GM12878 (cell line): ENCODE measurements at regions not wholly inside any gene's neighbourhood (a gene's known extent, or its start where the extent isn't known, plus 50 kb on each side); places are given as distances from the start of the nearest gene placed in this dataset.

ENCODE experiments used
- BCL11A ChIP-seq: IDR thresholded peaks from 2 replicates; pipeline ENCODE4 v1.6.1; 2011; ENCODE audit warnings: low read depth, low read length
- CEBPB ChIP-seq, 2 experiments: fragments of 150-350 bp in 1 of 2; IDR thresholded peaks; 2 replicates each; pipeline ENCODE4 v1.6.1; 2012 to 2014; ENCODE audit warnings: low read depth in 2 of 2, low read length in 2 of 2, borderline replicate concordance in 1 of 2, inconsistent platforms in 1 of 2
- EGR1 ChIP-seq, 2 experiments: IDR thresholded peaks; 1 replicate in 1 of 2; 2 replicates in 1 of 2; pipeline ENCODE4 v1.6.1; 2011 to 2012; ENCODE audit warnings: low read depth in 2 of 2, low read length in 2 of 2, borderline replicate concordance in 1 of 2, mild to moderate bottlenecking in 1 of 2, moderate library complexity in 1 of 2
- ESRRA ChIP-seq: IDR thresholded peaks from 2 replicates; pipeline ENCODE4 v1.6.1; 2012; ENCODE audit warnings: mild to moderate bottlenecking, low read length, improper control_type of control experiment
- MYC ChIP-seq: IDR thresholded peaks from 2 replicates; pipeline ENCODE4 v1.6.1; 2011; ENCODE audit warnings: mild to moderate bottlenecking, low read length, moderate library complexity, inconsistent platforms; ENCODE audit not compliant: insufficient read depth, insufficient replicate concordance, insufficient read length, severe bottlenecking
- POLR2A ChIP-seq: IDR thresholded peaks from 2 replicates; pipeline ENCODE4 v1.6.1; 2011; ENCODE audit warnings: low read depth, mild to moderate bottlenecking, low read length
- POLR2AphosphoS5 ChIP-seq: IDR thresholded peaks from 2 replicates; pipeline ENCODE4 v1.6.1; 2011; ENCODE audit warnings: mild to moderate bottlenecking, low read length, inconsistent platforms
- REST ChIP-seq: IDR thresholded peaks from 2 replicates; pipeline ENCODE4 v1.6.1; 2012; ENCODE audit warnings: mild to moderate bottlenecking, low read depth, low read length
- TCF12 ChIP-seq: IDR thresholded peaks from 2 replicates; pipeline ENCODE4 v1.6.1; 2011; ENCODE audit warnings: low read depth, mild to moderate bottlenecking, low read length
- USF1 ChIP-seq: IDR thresholded peaks from 2 replicates; pipeline ENCODE4 v1.6.1; 2011; ENCODE audit warnings: borderline replicate concordance, low read depth, mild to moderate bottlenecking, moderate library complexity, mixed read lengths, low read length; ENCODE audit not compliant: insufficient read depth; ENCODE audit errors: extremely low read length
- YY1 ChIP-seq: IDR thresholded peaks from 2 replicates; pipeline ENCODE4 v1.6.1; 2011; ENCODE audit warnings: low read depth, mild to moderate bottlenecking, low read length
- TF ChIP-seq, protein P1 (sequence below), 3 experiments: IDR thresholded peaks in 2 of 3; conservative IDR thresholded peaks in 1 of 3; 2 replicates each; pipeline ENCODE4 v1.5.1; 2011; ENCODE audit warnings: low read depth in 3 of 3, low read length in 3 of 3, mild to moderate bottlenecking in 3 of 3, control low read depth in 2 of 3, moderate library complexity in 2 of 3, inconsistent platforms in 1 of 3, mixed read lengths in 1 of 3; ENCODE audit not compliant: control insufficient read depth in 2 of 3, insufficient read depth in 1 of 3; ENCODE audit errors: extremely low read depth in 1 of 3

- TF ChIP-seq USF1 (no peak), POLR2AphosphoS5 (no peak), MYC (no peak), ESRRA (no peak), CEBPB (IDR thresholded peaks at IDR 0.05; ENCODE audit: borderline replicate concordance in 1 of 2, low read depth in 2 of 2, low read length in 2 of 2) (no peak), BCL11A (no peak), YY1 (no peak), POLR2A (no peak), REST (no peak), EGR1 (IDR thresholded peaks at IDR 0.05; ENCODE audit: borderline replicate concordance in 1 of 2, low read depth in 2 of 2, low read length in 2 of 2) (no peak), TCF12 (no peak)
- TF ChIP-seq, protein P1, sequence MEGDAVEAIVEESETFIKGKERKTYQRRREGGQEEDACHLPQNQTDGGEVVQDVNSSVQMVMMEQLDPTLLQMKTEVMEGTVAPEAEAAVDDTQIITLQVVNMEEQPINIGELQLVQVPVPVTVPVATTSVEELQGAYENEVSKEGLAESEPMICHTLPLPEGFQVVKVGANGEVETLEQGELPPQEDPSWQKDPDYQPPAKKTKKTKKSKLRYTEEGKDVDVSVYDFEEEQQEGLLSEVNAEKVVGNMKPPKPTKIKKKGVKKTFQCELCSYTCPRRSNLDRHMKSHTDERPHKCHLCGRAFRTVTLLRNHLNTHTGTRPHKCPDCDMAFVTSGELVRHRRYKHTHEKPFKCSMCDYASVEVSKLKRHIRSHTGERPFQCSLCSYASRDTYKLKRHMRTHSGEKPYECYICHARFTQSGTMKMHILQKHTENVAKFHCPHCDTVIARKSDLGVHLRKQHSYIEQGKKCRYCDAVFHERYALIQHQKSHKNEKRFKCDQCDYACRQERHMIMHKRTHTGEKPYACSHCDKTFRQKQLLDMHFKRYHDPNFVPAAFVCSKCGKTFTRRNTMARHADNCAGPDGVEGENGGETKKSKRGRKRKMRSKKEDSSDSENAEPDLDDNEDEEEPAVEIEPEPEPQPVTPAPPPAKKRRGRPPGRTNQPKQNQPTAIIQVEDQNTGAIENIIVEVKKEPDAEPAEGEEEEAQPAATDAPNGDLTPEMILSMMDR (IDR thresholded peaks at IDR 0.05 in 2 of 3, conservative IDR thresholded peaks at IDR 0.05 in 1 of 3; ENCODE audit: control insufficient read depth in 2 of 3, extremely low read depth in 1 of 3, insufficient read depth in 1 of 3, low read depth in 3 of 3, low read length in 3 of 3), result no peak
Measured at GRCh38 chr11:106422583-106422982, 345.1 kb downstream of the AASDHPPT start.
